NCI-H524 (cell line): ENCODE measurements at regions not wholly inside any gene's neighbourhood (a gene's known extent, or its start where the extent isn't known, plus 50 kb on each side); places are given as distances from the start of the nearest gene placed in this dataset.

Experiments used
- DNase-seq, 2 experiments: peaks; one replicate each; lab custom pipeline; 2025; lab: John Stamatoyannopoulos, UW

DNA sequence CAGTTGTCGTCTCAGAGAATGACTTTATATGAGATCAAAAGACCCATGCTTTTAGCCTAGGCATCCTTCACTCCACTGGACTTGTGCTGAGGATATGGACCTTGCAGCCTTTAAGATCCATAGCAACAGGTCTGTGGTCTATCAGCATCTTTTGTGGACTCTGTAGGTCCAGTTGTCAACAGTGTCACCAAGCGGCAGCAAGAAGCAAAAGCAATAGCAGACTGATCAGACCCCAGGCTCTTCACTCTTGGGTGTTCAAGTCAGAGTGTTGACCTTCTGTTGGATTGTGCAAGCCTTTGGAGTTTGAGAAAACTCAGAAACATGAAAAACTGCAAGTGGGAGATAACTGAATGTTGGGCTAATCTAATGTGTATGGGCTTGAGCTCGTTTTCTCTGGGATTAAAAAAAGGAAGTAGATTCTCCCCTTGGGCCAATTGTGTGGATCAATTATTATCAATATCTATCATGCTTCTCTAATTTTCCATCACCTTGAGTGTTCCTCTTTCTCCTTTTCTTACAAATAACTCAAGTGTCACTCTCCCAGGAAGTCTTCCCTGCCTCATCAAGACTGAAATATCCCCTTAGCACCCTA, 144.2 kb downstream of the LYPLAL1 start:
- DNase-seq: no peak

DNA sequence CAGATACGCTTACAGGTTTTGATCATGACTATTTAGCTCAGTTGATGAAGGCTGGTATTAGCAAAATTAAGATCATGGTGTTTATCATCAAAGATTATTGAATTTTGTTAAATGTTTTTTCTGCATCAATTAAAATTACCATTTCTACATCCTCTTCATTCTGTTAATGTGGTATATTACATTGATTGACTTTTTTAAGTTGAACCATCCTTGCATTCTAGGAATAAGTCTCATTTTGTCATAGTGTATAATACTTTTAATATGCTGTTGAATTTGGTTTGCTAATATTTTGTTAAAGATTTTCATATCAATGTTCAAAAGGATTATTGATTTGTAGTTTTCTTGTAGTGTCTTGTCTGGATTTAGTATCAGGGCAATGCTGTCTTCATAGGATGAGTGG, 142.4 kb downstream of the LYPLAL1 start:
- DNase-seq: no peak

DNA sequence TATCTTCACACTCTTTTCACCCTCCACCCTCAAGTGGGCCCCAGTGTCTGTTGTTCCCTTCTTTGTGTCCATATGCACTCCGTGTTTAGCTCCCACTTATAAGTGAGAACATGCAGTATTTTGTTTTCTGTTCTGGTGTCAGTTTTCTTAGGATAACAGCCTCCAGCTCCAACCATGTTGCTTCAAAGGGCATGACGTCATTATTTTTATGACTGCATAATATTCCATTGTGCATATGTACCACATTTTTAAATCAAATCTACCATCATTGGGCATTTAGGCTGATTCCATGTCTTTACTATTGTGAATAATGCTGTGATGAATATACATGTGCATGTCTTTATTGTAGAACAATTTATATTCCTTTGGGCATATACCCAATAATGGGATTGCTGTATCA, 140.3 kb downstream of the LYPLAL1 start:
- DNase-seq: no peak

DNA sequence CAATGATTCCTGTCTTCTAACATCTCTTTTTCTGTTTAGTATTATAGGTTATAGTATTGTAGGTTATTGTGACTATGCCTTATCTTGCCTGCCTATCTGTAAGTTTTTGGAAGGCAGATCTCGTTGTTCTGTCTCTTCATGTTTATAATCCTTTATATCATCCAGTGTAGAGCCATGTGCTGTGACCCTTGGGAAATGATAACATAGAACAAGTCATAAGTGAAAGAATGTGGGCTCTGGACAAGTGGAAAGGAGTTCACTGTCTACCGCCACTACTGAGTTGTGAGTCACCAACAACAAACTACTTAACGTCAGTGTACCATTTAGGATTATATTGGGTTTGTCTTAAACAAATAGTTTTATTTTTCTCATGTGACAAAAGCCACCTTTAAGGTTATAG, 139.3 kb downstream of the LYPLAL1 start:
- no peak for DNase-seq

DNA sequence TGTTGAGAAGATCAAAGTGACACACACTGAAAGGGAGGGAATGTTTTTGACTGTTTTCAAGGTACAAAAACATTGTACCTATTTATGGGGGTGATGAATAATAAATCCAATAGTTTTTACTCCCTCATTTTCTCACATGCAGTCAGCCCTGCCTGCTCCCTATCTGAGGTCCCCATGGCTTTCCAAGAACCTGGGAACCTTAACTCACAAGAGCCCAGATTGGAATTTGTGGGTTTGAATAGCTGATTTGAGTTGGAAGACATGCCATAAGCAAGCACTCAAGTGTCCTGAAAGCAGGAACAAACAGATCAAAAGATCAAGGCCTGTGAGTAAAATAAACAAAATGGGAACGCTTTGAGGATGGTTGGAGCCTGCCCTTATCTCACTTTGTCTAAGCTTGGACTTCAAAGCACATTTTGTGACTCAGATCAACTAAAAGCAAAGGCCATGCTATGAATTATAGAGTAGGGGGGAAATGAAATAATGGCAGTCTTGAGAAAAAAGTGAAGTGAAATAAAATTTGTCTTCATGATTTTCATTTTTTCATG, 136.6 kb downstream of the LYPLAL1 start:
- no peak for DNase-seq

GRCh38 chr1:219308367-219308766, 134.7 kb downstream of the LYPLAL1 start:
- DNase-seq: no peak

DNA sequence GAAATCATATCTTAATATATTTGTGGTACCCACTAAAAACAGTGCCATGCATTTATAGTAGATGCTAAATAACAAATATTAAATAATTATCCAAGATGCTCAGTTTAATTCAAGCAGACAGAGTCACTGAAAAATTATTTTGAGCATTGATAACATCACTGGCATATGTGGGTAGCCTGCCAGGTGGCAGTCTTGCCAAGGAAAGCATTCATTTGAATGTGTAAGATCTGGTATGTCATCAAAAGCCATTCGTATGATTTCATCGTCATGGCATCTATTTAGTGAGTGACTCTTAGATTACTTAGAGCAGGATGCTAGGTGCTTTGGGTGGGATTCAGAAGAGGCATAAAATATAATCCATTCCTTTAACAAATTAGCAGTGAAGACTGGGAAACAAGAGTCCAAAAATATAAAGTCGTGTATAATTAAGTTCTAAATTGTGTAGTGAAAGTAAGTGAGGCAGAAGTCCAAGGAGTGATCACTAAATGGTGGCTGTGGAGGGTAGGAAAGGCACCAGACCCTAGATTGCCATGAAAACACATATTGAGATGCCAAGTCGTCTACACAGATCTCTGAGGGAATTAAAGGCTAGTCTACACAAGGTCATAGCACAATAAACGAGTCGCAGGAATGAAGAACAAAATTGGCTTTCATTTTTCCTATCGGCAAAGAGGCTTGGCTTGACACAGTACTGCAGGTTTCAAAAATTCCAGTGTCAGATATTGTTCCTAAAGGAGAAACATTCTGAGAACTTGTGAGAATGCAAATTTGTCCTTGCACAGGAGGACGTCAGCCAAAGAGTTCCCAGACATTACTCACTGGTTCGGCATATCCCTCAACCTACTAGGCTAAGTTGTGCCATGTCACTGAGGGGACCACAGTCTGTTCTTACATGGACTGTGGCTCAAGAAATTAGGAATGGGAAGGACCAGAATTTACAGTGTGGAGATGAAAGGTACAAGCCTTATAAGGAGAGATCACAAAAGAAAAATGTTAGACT, 130.8 kb downstream of the LYPLAL1 start:
- no peak for DNase-seq

GRCh38 chr1:219302697-219303096, 129.0 kb downstream of the LYPLAL1 start:
- DNase-seq: no peak

GRCh38 chr1:219299420-219299819, 125.7 kb downstream of the LYPLAL1 start:
- DNase-seq: no peak

- no peak for DNase-seq
Observed at GRCh38 chr1:219298571-219299148, 125.0 kb downstream of the LYPLAL1 start.

DNA sequence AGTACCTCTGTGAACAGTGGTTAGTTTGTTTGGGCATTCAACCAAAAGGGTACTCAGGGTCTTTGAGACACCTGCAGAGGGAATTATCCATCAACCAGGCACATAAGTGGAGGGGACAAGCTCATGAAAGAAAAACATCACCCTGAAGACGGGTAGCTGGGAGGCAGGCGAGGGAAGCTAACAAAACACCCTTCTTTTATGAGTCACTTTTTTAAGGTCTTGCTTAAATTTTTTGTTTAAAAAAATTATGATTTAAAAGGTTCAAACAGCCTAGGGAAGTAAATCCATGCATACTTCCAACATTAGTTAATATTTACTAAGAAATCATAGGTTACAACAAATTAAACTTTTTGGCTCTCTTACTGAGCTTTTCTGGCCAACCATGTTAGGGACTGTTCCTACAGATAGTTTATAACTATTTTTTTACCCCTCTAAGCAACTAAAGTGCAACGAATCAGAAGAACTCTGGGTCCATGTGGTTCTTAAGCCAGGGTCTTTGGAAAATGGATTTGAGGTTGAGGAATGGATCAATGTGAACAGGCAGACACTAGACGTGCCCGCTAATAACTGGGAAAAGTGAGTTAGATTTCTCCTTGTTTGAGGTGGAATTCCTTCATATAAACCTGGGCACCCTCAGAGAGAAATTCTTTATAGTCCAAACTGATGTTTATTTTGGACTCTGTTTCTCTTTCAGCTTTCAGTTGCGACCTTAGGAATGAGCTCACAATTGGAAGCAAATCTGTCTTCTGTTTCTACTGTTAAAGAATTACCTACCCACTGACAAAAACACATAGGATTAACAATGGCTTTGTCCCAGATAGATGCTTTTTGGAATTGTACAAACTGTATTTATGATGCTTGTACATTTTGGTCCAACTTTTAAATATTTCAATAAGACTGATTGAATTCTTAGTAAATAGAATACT, 123.0 kb downstream of the LYPLAL1 start:
- no peak for DNase-seq

- no peak for DNase-seq
Observed at GRCh38 chr1:219294251-219294650, 120.6 kb downstream of the LYPLAL1 start.

DNA sequence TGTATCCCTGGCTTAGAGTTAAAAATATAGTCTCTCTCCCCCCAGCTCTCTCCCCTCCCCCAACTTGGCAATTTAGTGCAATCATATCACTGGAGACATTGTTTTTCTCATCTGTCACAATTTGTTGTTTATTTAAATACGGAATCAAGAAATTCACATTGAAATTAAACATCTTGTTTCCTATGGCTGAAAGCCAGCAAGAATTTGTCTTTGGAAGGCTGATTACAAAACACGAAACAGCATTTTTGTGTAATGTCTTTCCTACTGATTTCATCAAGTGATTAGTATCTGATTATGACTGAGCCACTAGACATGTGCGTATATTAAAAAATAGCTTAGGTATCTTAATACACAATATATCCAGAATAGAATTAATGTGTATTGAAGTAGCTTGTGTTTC, 119.7 kb downstream of the LYPLAL1 start:
- no peak for DNase-seq

DNA sequence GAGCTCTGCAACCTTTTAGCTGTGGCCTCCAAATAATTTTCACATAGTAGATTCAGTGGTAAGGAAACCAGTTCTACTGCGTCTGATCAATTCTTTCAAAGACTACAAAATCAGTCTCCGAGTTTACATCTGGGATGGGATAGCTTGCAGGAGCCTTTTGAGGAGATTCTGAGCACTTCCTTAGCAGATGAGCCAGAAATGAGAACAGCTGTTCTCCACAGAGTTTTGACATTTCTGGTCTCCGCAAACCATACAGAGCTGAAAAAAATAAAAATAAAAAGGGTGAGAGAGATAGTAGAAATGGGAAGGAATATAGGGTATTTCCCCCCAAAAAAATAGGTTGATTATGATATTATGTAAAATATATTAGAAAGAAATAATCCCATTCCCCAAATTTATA, 119.3 kb downstream of the LYPLAL1 start:
- no peak for DNase-seq

DNA sequence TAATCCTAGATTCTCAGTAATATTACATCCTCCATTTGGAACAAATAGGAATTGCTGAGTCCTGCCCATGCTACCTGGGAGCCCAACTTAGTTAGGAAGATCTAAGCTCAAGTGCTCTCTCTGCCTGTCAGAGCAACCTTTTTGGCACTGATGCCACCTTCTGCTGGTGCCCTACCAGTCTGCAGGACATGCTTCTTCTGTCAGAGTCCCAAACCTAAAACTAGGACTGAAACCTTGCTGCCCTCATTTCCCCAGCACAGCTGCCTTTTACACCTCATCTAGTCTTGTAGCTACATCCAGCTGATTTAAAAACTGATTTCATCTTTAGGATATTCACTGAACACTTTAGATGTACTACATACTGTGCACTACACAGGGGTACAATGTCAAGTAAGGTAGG, 118.7 kb downstream of the LYPLAL1 start:
- no peak for DNase-seq

DNA sequence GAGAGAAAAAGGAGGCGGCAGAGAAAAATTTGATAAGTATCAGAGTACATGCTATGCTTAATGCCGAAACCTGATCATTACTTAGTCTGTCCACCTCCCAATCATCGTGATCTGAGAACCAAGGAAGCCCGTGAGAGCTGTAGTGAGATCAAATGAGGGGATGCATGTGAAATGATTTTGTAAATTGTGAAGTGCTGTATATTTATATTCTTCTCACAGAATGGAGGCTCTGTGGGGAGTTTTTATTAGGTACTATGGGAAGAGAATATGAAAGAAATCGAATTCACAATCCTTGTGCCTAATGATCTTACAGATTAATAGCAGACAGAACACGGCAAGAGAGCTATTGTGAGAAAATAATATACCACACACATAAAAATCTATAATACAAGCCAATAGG, 115.5 kb downstream of the LYPLAL1 start:
- no peak for DNase-seq

GRCh38 chr1:219283541-219283940, 109.9 kb downstream of the LYPLAL1 start:
- DNase-seq: no peak

DNA sequence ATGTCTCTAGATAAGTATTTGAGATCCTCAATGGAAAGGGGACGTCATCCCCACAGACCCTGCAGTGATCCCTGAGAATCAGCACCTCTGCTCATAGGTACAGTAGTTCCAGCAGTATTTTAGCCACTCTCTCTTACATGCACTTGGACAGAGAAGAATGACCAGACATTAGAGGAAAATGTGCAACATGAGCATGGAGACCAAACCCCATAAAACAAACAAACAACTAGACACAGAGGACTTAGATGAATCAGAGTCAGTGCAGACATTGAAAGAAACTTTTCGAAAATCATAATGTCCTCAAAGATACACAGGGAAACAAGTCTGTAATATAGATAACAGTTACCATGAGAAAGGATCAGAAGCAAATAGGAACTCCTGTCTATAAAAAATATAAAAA, 108.2 kb downstream of the LYPLAL1 start:
- no peak for DNase-seq

GRCh38 chr1:219279017-219279770, 105.5 kb downstream of the LYPLAL1 start:
- no peak for DNase-seq

- DNase-seq: no peak
Observed at GRCh38 chr1:219278288-219278687, 104.6 kb downstream of the LYPLAL1 start.
